HL-60/S4 treated with phorbol 12-myristate 13-acetate at 8.2 ng/mL for 4 days and 3 days (cell line): ENCODE measurements at regions not wholly inside any gene's neighbourhood (a gene's known extent, or its start where the extent isn't known, plus 50 kb on each side); places are given as distances from the start of the nearest gene placed in this dataset.

Source experiments
- in situ Hi-C: fragments of 300-500 bp; cut with MboI; formaldehyde crosslinking; loops from 2 replicates; pipeline ENCODE4 v1.15.0; 2022; ENCODE audit warnings: low sequenced_read_pairs

GRCh38 chr1:212557739-212558692 is 50.5 kb upstream of the ATF3 start:
- in situ Hi-C loops = no loop called here

- in situ Hi-C loops = no loop called here
Observed at GRCh38 chr1:212558693-212559480, 49.7 kb upstream of the ATF3 start.
